CD4-positive, alpha-beta T cell treated with Interleukin-6 for 4 hours (primary cell): ENCODE measurements at regions not wholly inside any gene's neighbourhood (a gene's known extent, or its start where the extent isn't known, plus 50 kb on each side); places are given as distances from the start of the nearest gene placed in this dataset.

Experiments
- DNase-seq: peaks from one replicate; pipeline ENCODE4 v3.0.0-alpha.2; 2020; ENCODE audit warnings: mixed read lengths

DNA sequence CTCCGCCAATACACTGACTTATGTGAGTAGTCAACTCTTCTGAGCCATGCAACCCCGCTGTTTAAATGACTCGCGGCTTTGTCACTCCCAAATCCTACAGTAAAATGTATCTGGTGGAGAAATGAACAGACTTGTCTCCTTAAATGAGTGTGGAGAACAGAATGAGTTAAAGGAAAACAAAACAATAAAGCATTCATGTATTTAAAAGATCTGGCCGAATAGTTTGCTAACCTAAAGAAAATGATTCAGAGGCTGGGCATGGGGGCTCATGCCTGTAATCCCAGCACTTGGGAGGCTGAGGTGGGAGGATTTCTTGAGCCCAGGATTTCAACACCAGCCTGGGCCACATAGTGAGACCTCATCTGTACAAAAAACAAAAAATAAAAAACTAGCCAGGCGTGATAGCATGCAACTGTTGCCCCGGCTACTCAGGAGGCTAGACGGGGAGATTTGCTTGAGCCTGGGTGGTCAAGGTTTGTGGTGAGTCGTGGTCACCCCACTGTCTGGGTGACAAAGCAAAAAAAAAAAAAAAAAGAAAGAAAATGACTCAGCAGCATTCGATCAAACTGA, 86.5 kb upstream of the PFKP start:
- no peak for DNase-seq

- DNase-seq, result no peak
These were observed 87.2 kb upstream of the PFKP start for GRCh38 chr10:2980116-2980515.

GRCh38 chr10:2979306-2979705, 88.0 kb upstream of the PFKP start:
- no peak for DNase-seq

- DNase-seq, result no peak
These were observed 88.6 kb upstream of the PFKP start for GRCh38 chr10:2978574-2979273.

- DNase-seq, result no peak
These were observed 89.2 kb upstream of the PFKP start for GRCh38 chr10:2978111-2978510.

GRCh38 chr10:2974503-2975207, 92.7 kb upstream of the PFKP start:
- no peak for DNase-seq

DNA sequence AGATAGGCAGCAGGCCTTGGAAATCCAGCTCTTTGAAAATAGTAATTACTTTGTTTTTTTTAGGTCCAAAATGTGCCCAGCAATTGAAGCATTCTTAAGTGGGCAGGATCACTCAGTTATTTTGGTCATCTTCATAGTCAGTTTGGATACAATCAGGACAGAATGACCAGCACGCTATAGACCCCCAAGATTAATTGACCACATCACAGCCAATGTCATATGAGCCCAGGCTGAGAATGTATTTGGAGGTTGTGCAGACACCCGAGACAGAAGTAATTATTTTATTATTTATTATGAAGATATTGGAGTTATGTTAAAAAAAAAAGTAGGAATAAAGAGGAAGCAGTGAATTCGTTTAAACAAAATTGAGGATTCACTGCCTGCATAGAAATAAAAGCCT, 93.3 kb upstream of the PFKP start:
- no peak for DNase-seq

GRCh38 chr10:2972810-2973209, 94.5 kb upstream of the PFKP start:
- DNase-seq, result no peak

- DNase-seq, result no peak
These were observed 95.1 kb upstream of the PFKP start for GRCh38 chr10:2972216-2972615.

DNA sequence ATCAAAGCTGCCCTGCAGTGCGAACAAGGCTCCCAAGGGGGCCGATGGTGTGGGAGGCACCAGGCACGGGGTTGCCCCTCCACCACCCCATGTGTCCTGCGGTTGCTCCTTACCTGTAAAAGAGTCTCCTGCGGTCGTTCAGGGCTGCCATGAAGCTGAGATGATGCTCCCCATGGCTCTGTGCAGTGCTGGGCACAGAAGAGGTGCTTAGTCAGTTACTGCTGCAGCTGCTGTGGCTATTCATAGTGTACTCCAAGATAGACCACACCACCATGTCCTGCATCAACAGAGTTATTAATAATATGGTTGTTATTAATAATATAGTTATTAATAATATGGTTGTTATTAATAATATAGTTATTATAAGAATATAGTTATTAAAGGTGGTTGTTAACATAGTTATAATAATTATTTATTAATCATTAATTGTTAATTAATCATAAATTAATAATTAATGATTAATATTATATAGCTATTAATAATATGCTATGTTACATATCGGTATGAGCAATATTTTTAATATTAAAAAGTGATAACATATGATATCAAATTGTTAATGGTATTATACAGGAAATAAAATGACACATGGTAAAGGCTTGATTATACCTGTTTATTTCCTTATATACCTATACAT, 97.0 kb upstream of the PFKP start:
- DNase-seq, result no peak

DNA sequence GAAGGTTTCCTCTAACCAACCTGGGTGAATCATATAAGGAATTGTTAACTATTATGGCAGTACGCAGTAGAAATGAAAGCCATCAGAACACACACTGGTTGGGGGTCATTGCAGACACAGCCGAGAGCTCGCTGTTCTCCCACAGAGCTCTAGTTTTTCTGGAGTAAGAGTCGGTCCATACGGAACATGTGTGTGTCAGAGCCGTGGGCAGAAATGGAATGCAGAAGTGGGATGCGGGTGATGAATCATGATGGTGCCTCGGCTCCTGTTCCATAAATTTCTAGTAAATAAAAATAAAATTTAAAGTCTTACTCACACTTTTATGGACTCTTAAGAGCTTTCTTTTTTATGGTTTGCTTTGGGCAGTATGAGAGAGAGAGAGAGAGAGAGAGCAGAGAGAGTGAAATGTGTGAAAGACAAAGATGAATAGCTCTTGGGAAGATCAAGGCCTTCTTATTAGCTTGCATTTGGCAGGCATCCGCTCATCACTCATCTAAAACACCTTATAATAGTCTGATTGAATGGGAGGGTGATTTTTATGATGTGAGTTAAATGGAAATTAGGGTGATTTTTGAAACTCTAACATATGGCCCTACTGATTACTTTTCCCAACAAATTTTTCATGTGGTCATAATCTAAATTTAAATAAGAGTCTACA, 98.8 kb upstream of the PFKP start:
- DNase-seq, result no peak

DNA sequence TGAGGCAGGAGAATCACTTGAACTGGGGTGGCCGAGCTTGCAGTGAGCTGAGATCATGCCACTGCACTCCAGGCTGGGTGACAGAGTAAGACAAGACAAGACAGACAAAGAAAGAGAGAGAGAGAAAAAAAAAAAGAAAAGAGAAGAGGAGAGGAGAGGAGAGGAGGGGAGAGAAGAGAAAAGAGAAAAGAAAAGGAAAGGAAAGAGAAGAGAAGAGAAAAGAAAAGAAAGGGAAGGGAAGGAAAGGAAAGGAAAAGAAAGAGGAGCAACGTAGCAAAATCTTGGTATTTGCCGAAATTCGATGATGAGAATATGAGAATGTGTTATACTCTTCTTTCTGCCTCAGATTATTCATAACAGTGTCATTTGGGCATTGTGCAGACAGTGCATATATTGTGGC, 101.2 kb upstream of the PFKP start:
- no peak for DNase-seq

- no peak for DNase-seq
These were observed 102.6 kb upstream of the PFKP start for GRCh38 chr10:2964632-2965296.

- DNase-seq, result no peak
These were observed 103.3 kb upstream of the PFKP start for GRCh38 chr10:2963889-2964631.

- no peak for DNase-seq
These were observed 105.2 kb upstream of the PFKP start for GRCh38 chr10:2962194-2962593.

DNA sequence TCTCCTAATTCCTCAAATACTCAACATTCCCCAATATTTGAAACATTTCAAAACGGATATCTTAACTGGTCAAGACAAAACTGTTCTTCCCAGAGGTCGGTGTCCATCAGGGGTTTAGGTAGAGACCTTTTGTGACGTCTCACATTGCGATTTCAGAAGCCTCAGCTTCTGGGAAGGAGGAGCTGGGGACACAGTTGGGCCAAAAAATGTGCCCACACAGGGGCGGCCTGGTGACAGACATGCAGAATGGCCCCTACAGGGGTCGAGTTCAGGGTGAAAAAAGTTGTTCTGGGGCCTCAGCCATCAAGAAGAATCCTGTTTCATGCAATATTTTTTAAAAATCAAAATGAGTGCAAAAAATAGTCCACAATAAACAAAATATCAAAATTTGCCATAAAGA, 108.7 kb upstream of the PFKP start:
- no peak for DNase-seq

- no peak for DNase-seq
These were observed 109.6 kb upstream of the PFKP start for GRCh38 chr10:2957785-2958184.

GRCh38 chr10:2955064-2955463, 112.3 kb upstream of the PFKP start:
- DNase-seq, result no peak

GRCh38 chr10:2953495-2953894, 113.9 kb upstream of the PFKP start:
- no peak for DNase-seq

DNA sequence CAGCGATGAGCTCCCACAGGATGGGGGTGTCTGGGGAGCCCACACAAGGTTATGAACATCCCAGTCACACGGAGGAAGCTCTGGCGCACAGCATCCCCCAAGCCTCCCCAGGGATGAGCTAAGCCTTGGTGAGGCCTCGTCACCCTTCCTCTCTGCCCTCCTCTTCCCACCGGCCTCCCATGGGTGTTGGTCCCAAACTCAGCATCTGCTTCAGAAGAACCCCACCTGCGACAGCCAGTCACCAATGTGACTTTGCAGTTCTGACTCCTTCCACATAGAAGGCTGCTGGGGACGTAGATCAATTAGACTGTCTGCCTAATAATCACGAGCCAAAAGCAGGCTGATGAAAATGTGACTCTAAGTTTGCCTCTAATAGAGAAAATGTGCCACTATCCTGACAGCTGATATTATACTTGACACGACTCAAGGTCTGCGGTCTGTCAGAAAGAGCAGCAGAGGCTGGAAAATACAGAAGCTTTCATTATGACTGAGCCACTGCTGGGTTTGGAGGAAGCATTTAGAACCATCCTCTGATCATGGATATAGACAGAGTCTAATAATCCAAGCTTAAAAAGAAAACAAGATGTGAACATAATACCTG, 116.0 kb upstream of the PFKP start:
- no peak for DNase-seq

- no peak for DNase-seq
These were observed 116.8 kb upstream of the PFKP start for GRCh38 chr10:2950546-2950945.

GRCh38 chr10:2949948-2950354, 117.4 kb upstream of the PFKP start:
- no peak for DNase-seq
